GM12873 (cell line): ENCODE measurements at regions not wholly inside any gene's neighbourhood (a gene's known extent, or its start where the extent isn't known, plus 50 kb on each side); places are given as distances from the start of the nearest gene placed in this dataset.

Experiments used
- CTCF ChIP-seq: IDR thresholded peaks from 2 replicates; pipeline ENCODE4 v1.5.1; 2012; ENCODE audit warnings: low read depth, mild to moderate bottlenecking, moderate library complexity, low read length, control low read depth; ENCODE audit not compliant: insufficient read depth; ENCODE audit errors: missing control alignments

- no peak for TF ChIP-seq CTCF
Measured at GRCh38 chr7:15086131-15086611, 183.6 kb upstream of the DGKB start.

- TF ChIP-seq CTCF = no peak
Measured at GRCh38 chr7:15085366-15085765, 182.8 kb upstream of the DGKB start.

GRCh38 chr7:15084368-15084767 is 181.8 kb upstream of the DGKB start:
- TF ChIP-seq CTCF = no peak

GRCh38 chr7:15081891-15082290 is 179.3 kb upstream of the DGKB start:
- no peak for TF ChIP-seq CTCF

- no peak for TF ChIP-seq CTCF
Measured at GRCh38 chr7:15073301-15073700, 170.8 kb upstream of the DGKB start.

- no peak for TF ChIP-seq CTCF
Measured at GRCh38 chr7:15068324-15068723, 165.8 kb upstream of the DGKB start.

GRCh38 chr7:15057272-15057671 is 154.7 kb upstream of the DGKB start:
- no peak for TF ChIP-seq CTCF

GRCh38 chr7:15049157-15049556 is 146.6 kb upstream of the DGKB start:
- no peak for TF ChIP-seq CTCF
